HG02610 (cell line): ENCODE measurements at regions not wholly inside any gene's neighbourhood (a gene's known extent, or its start where the extent isn't known, plus 50 kb on each side); places are given as distances from the start of the nearest gene placed in this dataset.
"Not testable (repeated sequence)": the region's sequence is repeated elsewhere in the genome, so short reads cannot be mapped to it uniquely, and the experiment has no call there.

ENCODE experiments used
- ATAC-seq: cut with Tn5 transposase; IDR thresholded peaks from one replicate; pipeline ENCODE4 v1.9.1; 2021; ENCODE audit warnings: mild to moderate bottlenecking, moderate library complexity; ENCODE audit not compliant: unreplicated experiment

DNA sequence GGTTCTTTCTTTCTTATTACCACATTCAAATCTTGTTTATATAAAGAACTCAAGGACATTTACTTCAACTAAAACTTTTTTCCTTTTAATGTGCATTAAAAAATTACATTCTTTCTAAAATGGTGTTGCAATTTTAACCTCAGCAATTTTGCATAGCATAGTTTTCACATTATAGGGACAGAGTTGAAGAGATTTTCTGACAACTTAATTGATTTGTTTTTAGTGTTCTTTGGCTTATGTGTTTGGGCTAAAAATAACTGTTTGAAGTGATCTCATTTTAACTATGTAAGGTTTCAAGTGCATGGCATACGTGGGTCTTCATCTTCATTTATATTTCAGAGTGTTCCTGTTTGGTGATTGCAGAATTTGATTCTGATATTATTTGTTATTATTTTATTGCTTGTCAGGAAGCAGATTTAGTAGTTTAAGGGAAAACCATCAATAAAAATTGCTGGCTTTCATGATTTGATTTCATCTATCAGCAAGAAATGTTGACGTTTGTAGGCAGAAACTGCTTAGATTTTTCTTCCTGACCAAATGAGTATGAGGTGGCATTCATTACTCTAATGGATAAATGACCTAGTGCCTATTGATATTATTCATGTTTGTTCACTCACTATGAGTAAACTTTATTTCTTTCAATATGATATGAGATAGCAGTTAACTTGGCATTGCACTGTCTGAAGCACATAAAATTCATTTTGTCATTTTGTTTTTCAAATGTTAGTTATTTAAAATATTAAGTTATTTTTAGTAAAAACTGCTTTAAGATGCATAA lies 398.4 kb downstream of the NUP35 start:
- no peak for ATAC-seq

DNA sequence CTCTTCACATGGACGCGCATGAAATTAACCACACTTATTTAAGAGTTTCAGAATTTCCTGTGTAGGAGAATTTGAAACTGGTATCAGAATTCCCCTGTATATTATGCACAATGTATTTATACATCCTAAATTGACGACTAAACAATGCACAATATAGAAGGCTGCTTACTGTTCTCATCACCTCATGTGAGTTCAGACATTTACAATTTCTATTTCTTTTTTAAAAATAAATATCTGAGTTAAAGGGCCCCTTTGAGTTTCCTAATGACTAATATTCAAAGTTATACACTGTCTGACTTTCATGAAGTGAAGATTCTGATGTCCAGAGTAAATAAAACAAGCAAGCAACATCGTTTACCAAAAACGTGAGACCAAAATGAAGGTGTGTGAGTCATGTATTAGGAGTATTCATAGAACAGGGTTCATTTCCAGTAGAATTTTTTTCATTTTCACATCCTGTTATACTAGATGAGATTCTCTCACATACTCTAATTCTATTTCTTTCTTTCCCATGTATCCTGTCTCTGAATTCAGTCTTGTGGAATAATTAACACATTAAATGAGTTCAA lies 406.2 kb downstream of the NUP35 start:
- ATAC-seq: peak; percentile 94

- ATAC-seq: no peak
Measured at GRCh38 chr2:183532514-183532913, 408.3 kb downstream of the NUP35 start.

GRCh38 chr2:183533021-183533420 lies 408.8 kb downstream of the NUP35 start:
- no peak for ATAC-seq

DNA sequence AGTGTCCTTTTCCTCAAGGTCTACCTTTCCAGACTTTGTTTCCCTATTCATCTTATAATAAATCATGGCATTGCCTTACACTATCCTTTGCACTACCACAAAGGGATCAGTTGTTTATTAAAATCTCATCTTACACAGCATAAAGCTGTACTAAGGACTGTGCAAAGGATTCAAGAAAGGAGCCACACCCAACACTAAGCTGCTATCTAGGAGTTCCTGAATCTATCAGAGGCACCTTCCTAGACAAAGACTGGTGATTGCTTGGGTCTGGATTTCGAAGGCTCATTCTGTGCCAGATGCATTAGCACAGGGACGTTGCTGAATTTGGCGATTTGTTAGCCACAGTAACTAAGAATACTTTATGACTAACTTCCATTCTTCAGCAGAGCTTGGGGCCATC lies 412.0 kb downstream of the NUP35 start:
- ATAC-seq: no peak

GRCh38 chr2:183536714-183537113 lies 412.5 kb downstream of the NUP35 start:
- ATAC-seq: no peak

DNA sequence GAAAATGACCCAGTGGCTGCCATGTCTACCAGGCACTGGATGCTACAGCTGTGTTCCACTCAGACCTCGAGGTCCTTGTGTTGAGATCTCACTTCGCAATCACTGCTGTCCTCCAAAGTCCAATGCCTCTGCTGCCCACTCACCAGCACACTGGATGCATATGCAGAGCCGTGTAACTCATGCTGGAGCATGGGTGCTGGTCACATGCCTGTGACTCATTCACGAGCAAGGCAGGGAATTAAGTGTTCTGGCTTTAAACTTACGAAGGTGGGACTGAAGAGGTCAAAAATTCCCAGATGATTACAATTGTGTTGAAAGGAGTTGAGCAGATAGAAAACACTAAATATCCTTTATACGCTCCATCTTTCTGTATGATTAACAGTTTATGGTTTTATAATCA lies 417.5 kb downstream of the NUP35 start:
- no peak for ATAC-seq

DNA sequence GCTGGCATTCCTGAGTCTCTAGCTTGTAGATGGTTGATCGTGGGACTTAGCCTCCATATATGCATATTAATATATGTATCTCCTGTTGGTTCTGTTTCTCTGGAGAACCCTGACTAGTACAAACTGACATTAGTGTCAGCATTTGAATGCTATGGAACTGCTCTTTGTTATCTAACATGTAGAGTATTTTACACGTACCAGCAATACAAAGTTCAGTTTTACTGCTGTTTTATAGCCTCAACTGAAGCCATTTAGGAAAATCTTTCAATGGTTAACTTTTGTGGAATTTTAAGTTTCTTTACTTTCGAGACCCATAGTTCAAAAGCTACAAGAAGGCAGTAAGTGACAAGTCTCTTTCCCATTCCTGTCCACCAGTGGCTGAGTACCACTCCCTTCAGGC lies 418.4 kb downstream of the NUP35 start:
- ATAC-seq: no peak

DNA sequence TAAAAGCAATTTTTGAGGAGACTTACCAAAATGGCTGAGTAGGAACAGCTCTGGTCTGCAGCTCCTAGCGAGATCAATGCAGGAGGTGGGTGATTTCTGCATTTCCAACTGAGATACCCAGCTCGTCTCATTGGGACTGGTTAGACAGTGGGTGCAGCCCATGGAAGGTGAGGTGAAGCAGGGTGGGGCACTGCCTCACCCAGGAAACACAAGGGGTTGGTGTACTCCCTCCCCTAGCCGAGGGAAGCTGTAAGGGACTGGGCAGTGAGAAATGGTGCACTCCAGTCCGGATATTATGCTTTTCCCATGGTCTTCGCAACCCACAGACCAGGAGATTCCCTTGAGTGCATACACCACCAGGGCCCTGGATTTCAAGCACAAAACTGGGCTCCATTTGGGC lies 419.0 kb downstream of the NUP35 start:
- ATAC-seq: no peak

DNA sequence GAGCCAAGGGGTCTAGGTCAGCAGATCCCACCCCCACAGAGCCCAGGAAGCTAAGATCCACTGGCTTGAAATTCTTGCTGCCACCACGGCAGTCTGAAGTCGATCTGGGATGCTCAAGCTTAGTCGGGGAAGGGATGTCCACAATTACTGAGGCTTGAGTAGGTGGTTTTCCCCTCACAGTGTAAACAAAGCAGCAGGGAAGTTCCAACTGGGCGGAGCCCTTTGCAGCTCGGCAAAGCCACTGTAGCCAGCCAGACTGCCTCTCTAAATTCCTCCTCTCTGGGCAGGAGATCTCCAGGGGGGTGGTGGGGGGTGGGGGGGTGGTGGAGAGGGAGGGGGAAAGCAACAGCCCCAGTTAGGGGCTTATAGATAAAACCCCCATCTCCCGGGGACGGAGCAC lies 419.5 kb downstream of the NUP35 start:
- ATAC-seq: peak; percentile 100

GRCh38 chr2:183546560-183547350 lies 422.5 kb downstream of the NUP35 start:
- not testable (repeated sequence) for ATAC-seq

GRCh38 chr2:183552716-183553115 lies 428.5 kb downstream of the NUP35 start:
- no peak for ATAC-seq

GRCh38 chr2:183564726-183565125 lies 440.5 kb downstream of the NUP35 start:
- ATAC-seq: no peak

- no peak for ATAC-seq
Measured at GRCh38 chr2:183575481-183575880, 451.2 kb downstream of the NUP35 start.

- no peak for ATAC-seq
Measured at GRCh38 chr2:183579686-183580085, 455.4 kb downstream of the NUP35 start.

GRCh38 chr2:183592271-183592670 lies 468.0 kb downstream of the NUP35 start:
- no peak for ATAC-seq

DNA sequence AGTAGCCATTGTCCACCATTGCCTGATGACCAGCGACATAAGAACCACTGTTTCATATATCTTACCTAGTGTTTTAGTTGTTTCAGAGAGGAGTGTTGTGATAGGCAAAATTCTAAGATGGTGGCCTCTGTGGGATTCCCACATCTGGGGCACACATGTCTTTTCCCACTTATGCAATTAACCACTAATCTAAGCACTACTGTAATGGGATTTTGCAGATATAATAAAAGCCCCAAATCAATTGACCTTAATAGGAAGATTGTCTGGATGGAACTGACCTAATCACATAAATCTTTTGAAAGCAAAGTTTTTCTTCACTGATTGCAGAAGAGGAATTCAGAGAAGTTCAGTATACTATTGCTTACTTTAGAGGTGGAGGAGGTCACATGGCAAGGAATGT lies 469.9 kb downstream of the NUP35 start:
- no peak for ATAC-seq

GRCh38 chr2:183597841-183598240 lies 473.6 kb downstream of the NUP35 start:
- no peak for ATAC-seq

- no peak for ATAC-seq
Measured at GRCh38 chr2:183604065-183604464, 479.8 kb downstream of the NUP35 start.

GRCh38 chr2:183605440-183605839 lies 481.2 kb downstream of the NUP35 start:
- no peak for ATAC-seq

DNA sequence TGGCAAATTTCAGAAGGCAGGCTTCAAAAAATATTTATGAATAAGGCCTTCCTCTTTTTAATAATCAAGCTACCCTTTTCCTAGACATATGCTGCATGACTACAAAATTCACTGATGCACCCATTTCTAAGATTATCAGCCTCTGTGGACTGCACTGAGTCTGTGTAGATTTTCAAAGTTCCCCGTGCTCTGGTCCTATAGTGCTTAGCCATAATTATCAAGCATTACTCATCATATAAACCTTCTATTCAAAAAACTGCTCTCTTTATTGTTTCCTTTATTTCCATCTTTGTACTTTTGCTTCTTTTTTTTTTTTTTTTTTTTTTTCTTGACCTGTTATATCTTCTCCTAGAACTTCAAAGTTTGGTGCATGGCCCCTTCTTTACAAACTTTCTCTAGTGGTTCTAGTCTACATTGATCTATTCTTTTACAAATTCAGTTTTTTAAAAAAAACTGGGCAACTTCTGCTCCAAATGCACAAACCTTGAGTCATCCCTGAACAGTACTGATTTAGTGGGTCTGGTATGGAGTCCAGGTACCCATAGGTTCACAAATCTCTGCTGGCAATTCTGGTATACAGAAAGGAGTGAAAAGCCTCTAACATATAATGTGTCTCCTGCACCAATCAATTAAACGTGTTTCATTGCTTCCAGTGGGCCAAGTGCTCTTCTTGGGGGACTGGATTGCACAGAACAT lies 481.9 kb downstream of the NUP35 start:
- ATAC-seq: no peak
